IMR-90 (cell line): ENCODE measurements at regions not wholly inside any gene's neighbourhood (a gene's known extent, or its start where the extent isn't known, plus 50 kb on each side); places are given as distances from the start of the nearest gene placed in this dataset.

ENCODE experiments used
- ATAC-seq: fragments of 200-7000 bp; cut with Tn5 transposase; 2 replicates; pipeline ENCODE4 v1.9.1; 2020; ENCODE audit warnings: low read depth, mild to moderate bottlenecking, moderate library complexity
- BruUV-seq: library from RNA; stranded (reverse); fragments of 400-500 nt; replicated peaks from 2 replicates; lab custom pipeline; 2021; lab: Mats Ljungman, UMichigan
- CTCF ChIA-PET: fragments of 300-600 bp; formaldehyde crosslinking; extraction: SDS; loops from one replicate; lab custom pipeline; 2021; ENCODE audit warnings: antibody characterized with exemption; lab: Yijun Ruan, JAX
- POLR2A ChIA-PET: fragments of 300-600 bp; sonication (Branson Sonifier 250); formaldehyde crosslinking; loops from one replicate; lab custom pipeline; 2022; ENCODE audit warnings: antibody characterized with exemption; ENCODE audit not compliant: unreplicated experiment; lab: Charles Lee
- DNase-seq: peaks from one replicate; pipeline ENCODE4 v3.0.0; 2013
- H2AFZ ChIP-seq: replicated peaks from 2 replicates; pipeline ENCODE3; 2013; ENCODE audit warnings: low read length, mild to moderate bottlenecking; ENCODE audit not compliant: poor library complexity
- H2AK5ac ChIP-seq: 2 replicates; pipeline ENCODE4 v1.6.1; 2013; ENCODE audit warnings: low read depth, low read length, inconsistent platforms
- H2AK9ac ChIP-seq: replicated peaks from 2 replicates; pipeline ENCODE3; 2013; ENCODE audit warnings: mild to moderate bottlenecking, low read depth, low read length, moderate library complexity; ENCODE audit not compliant: poor library complexity
- H2BK120ac ChIP-seq: 2 replicates; pipeline ENCODE4 v1.6.1; 2013; ENCODE audit warnings: low read depth, low read length, inconsistent platforms
- H2BK15ac ChIP-seq: 3 replicates; pipeline ENCODE4 v1.6.1; 2013; ENCODE audit warnings: low read depth, low read length, inconsistent platforms
- H2BK20ac ChIP-seq: 2 replicates; pipeline ENCODE4 v1.6.1; 2013; ENCODE audit warnings: low read depth, mild to moderate bottlenecking, inconsistent platforms, low read length, moderate library complexity
- H2BK5ac ChIP-seq: 2 replicates; pipeline ENCODE4 v1.6.1; 2013; ENCODE audit warnings: mild to moderate bottlenecking, low read depth, low read length, inconsistent platforms; ENCODE audit not compliant: poor library complexity, severe bottlenecking
- H3K14ac ChIP-seq: replicated peaks from 2 replicates; pipeline ENCODE4 v1.6.1; 2013; ENCODE audit warnings: low read depth, low read length, inconsistent platforms
- H3K18ac ChIP-seq: 2 replicates; pipeline ENCODE4 v1.6.1; 2013; ENCODE audit warnings: low read depth, low read length, control low read depth
- H3K23ac ChIP-seq: 2 replicates; pipeline ENCODE4 v1.6.1; 2013; ENCODE audit warnings: low read depth, low read length, inconsistent platforms
- H3K27ac ChIP-seq: 2 replicates; pipeline ENCODE4 v1.5.1; 2013; ENCODE audit warnings: mild to moderate bottlenecking, control low read depth, low read length; ENCODE audit not compliant: insufficient read depth
- H3K27me3 ChIP-seq: 2 replicates; pipeline ENCODE4 v1.6.1; 2013; ENCODE audit warnings: low read length; ENCODE audit not compliant: control insufficient read depth, insufficient read depth
- H3K36me3 ChIP-seq: 2 replicates; pipeline ENCODE4 v1.6.1; 2013; ENCODE audit warnings: low read length, mixed read lengths; ENCODE audit not compliant: control insufficient read depth, insufficient read depth
- H3K4ac ChIP-seq: 2 replicates; pipeline ENCODE4 v1.6.1; 2013; ENCODE audit warnings: low read depth, low read length, inconsistent platforms
- H3K4me1 ChIP-seq: 2 replicates; pipeline ENCODE4 v1.6.1; 2013; ENCODE audit warnings: low read length, mixed read lengths; ENCODE audit not compliant: control insufficient read depth, insufficient read depth
- H3K4me2 ChIP-seq: 2 replicates; pipeline ENCODE4 v1.6.1; 2013; ENCODE audit warnings: low read depth, mild to moderate bottlenecking, control low read depth, low read length, moderate library complexity
- H3K4me3 ChIP-seq: 2 replicates; pipeline ENCODE4 v1.5.1; 2013; ENCODE audit warnings: low read depth, mild to moderate bottlenecking, control low read depth, low read length, moderate library complexity; ENCODE audit not compliant: insufficient read depth
- H3K56ac ChIP-seq: 2 replicates; pipeline ENCODE4 v1.6.1; 2013; ENCODE audit warnings: low read length, inconsistent platforms; ENCODE audit not compliant: insufficient read depth; ENCODE audit errors: extremely low read depth
- H3K79me1 ChIP-seq, 2 experiments: 2 replicates each; pipeline ENCODE4 v1.6.1; 2013; ENCODE audit warnings: low read length in 2 of 2, inconsistent platforms in 1 of 2, low read depth in 1 of 2
- H3K9ac ChIP-seq: 2 replicates; pipeline ENCODE4 v1.6.1; 2013; ENCODE audit warnings: low read depth, low read length, control low read depth
- H3K9me1 ChIP-seq: 2 replicates; pipeline ENCODE4 v1.6.1; 2013; ENCODE audit warnings: low read length, inconsistent platforms; ENCODE audit not compliant: insufficient read depth
- H3K9me3 ChIP-seq: 2 replicates; pipeline ENCODE4 v1.6.1; 2013; ENCODE audit warnings: low read length; ENCODE audit not compliant: control insufficient read depth, insufficient read depth
- H4K20me1 ChIP-seq: 2 replicates; pipeline ENCODE4 v1.6.1; 2013; ENCODE audit warnings: low read length, inconsistent platforms; ENCODE audit not compliant: insufficient read depth
- H4K5ac ChIP-seq: 2 replicates; pipeline ENCODE4 v1.6.1; 2013; ENCODE audit warnings: mild to moderate bottlenecking, low read depth, low read length, control low read depth
- H4K8ac ChIP-seq, 2 experiments: 2 replicates each; pipeline ENCODE4 v1.6.1; 2013; ENCODE audit warnings: low read depth in 2 of 2, low read length in 2 of 2, control low read depth in 1 of 2, inconsistent platforms in 1 of 2
- H4K91ac ChIP-seq: 2 replicates; pipeline ENCODE4 v1.6.1; 2013; ENCODE audit warnings: low read depth, low read length, inconsistent platforms; ENCODE audit not compliant: insufficient read depth
- CEBPB ChIP-seq: IDR thresholded peaks from 2 replicates; pipeline ENCODE4 v1.6.1; 2012; ENCODE audit warnings: low read depth, low read length, improper control_type of control experiment
- FOS ChIP-seq: fragments of 150-350 bp; IDR thresholded peaks from 2 replicates; pipeline ENCODE4 v1.6.1; 2016; ENCODE audit warnings: low read depth, low read length
- MAZ ChIP-seq: IDR thresholded peaks from 2 replicates; pipeline ENCODE4 v1.6.1; 2012; ENCODE audit warnings: low read depth, mild to moderate bottlenecking, low read length, improper control_type of control experiment, moderate library complexity, borderline replicate concordance
- MXI1 ChIP-seq: IDR thresholded peaks from 2 replicates; pipeline ENCODE4 v1.6.1; 2012; ENCODE audit warnings: low read depth, mild to moderate bottlenecking, low read length, moderate library complexity, borderline replicate concordance
- NFE2L2 ChIP-seq: fragments of 150-350 bp; IDR thresholded peaks from 2 replicates; pipeline ENCODE4 v1.6.1; 2016; ENCODE audit warnings: low read depth, mild to moderate bottlenecking, low read length
- POLR2A ChIP-seq: IDR thresholded peaks from 2 replicates; pipeline ENCODE4 v1.6.1; 2012; ENCODE audit warnings: mild to moderate bottlenecking, low read depth, low read length
- RAD21 ChIP-seq: IDR thresholded peaks from 2 replicates; pipeline ENCODE4 v1.6.1; 2012; ENCODE audit warnings: low read length, improper control_type of control experiment
- RCOR1 ChIP-seq: IDR thresholded peaks from 2 replicates; pipeline ENCODE4 v1.6.1; 2012; ENCODE audit warnings: mild to moderate bottlenecking, low read length, improper control_type of control experiment; ENCODE audit not compliant: insufficient replicate concordance
- RFX5 ChIP-seq: IDR thresholded peaks from 2 replicates; pipeline ENCODE4 v1.8.0; 2012; ENCODE audit warnings: low read depth, mild to moderate bottlenecking, low read length, moderate library complexity
- SMC3 ChIP-seq: fragments of 150-350 bp; IDR thresholded peaks from 2 replicates; pipeline ENCODE4 v1.6.1; 2016; ENCODE audit warnings: low read depth, mild to moderate bottlenecking, antibody characterized with exemption, low read length, moderate library complexity
- WGBS, 2 experiments: methylation state at CpG; one replicate each; pipeline versions ENCODE4 v1.1.5 to v1.1.7; 2013; ENCODE audit warnings: missing lambda C conversion rate in 2 of 2; ENCODE audit not compliant: insufficient read length in 1 of 2; ENCODE audit errors: extremely low coverage in 2 of 2; 5-methylcytosine and 5-hydroxymethylcytosine counted together
- dilution Hi-C: fragments of 300-500 bp; cut with HindIII; formaldehyde crosslinking; loops from one replicate; pipeline ENCODE4 v1.14.3; 2018; ENCODE audit warnings: low sequenced_read_pairs; ENCODE audit not compliant: unreplicated experiment
- in situ Hi-C: fragments of 300-500 bp; cut with MboI; formaldehyde crosslinking; loops from 3 replicates; pipeline ENCODE4 v1.14.3; 2019; ENCODE audit warnings: low sequenced_read_pairs, inconsistent platforms, mixed read lengths
- intact Hi-C: fragments of 100-400 bp; cut with micrococcal nuclease; formaldehyde crosslinking; loops from 2 replicates; pipeline ENCODE4 v1.10.0; 2022
- TF ChIP-seq, protein P1 (sequence below): fragments of 150-350 bp; IDR thresholded peaks from 2 replicates; pipeline ENCODE4 v1.6.1; 2017; ENCODE audit warnings: mild to moderate bottlenecking, antibody characterized with exemption, low read length, low read depth
- TF ChIP-seq, protein P2 (sequence below): fragments of 150-350 bp; IDR thresholded peaks from 2 replicates; pipeline ENCODE4 v1.6.1; 2016; ENCODE audit warnings: low read depth, mild to moderate bottlenecking, low read length, moderate library complexity, borderline replicate concordance

DNA sequence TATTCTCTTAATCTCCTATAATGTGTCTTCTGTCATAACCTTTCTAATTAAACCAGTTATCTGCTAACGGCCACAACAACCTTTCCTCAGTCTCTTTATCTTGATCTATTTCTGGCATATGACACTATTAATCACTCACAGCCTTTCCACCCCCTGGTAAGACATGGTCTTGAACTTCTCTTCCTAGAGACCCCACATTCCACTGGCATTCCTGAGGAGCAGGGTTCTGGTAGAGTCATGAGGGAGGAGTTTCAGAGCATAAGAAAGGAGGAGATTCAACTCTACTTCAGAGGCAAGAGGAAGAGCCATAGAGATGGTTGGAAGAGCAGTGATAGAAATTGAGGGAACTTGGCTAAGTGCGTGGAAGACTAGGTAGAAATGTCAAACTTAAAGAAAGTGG lies 325.6 kb downstream of the BLID start:
- no peak overlapping the region for H3K4me2 ChIP-seq

More for the DNA sequence above, 325.6 kb downstream of the BLID start:
- H3K4ac ChIP-seq: no peak overlapping the region
- in situ Hi-C loops: no loop called here
- 90 to 100% methylated on average over 1 to 2 of the region's 2 CpGs for WGBS, 2 experiments
- H2BK5ac ChIP-seq: no peak overlapping the region
- ChIA-PET CTCF (no interaction called here), POLR2A (no interaction called here)
- no peak overlapping the region for H2BK120ac ChIP-seq
- no peaks in the 10 kb centered on the region for H3K36me3 ChIP-seq
- no peak for DNase-seq
- H4K91ac ChIP-seq: no peak overlapping the region
- intact Hi-C loops: no loop called here
- no peak overlapping the region for H2AK9ac ChIP-seq
- no peak overlapping the region for H3K18ac ChIP-seq
- no peak overlapping the region for H3K9ac ChIP-seq
- H3K27ac ChIP-seq: no peak overlapping the region
- no peak overlapping the region for H3K23ac ChIP-seq
- H2BK20ac ChIP-seq: no peak overlapping the region
- H4K8ac ChIP-seq: no peak overlapping the region
- H2AK5ac ChIP-seq: no peak overlapping the region
- H2AFZ ChIP-seq: no peak overlapping the region
- H3K9me1 ChIP-seq: no peaks in the 10 kb centered on the region
- dilution Hi-C loops: no loop called here
- H3K4me3 ChIP-seq: no peak overlapping the region
- no peak overlapping the region for H4K5ac ChIP-seq
- ATAC-seq: no peak
- TF ChIP-seq RCOR1 (no peak), RFX5 (no peak), FOS (no peak), CEBPB (no peak), RAD21 (no peak), POLR2A (no peak), MXI1 (no peak), MAZ (no peak), SMC3 (no peak), NFE2L2 (no peak)
- TF ChIP-seq, protein P1, sequence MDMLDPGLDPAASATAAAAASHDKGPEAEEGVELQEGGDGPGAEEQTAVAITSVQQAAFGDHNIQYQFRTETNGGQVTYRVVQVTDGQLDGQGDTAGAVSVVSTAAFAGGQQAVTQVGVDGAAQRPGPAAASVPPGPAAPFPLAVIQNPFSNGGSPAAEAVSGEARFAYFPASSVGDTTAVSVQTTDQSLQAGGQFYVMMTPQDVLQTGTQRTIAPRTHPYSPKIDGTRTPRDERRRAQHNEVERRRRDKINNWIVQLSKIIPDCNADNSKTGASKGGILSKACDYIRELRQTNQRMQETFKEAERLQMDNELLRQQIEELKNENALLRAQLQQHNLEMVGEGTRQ: no peak
- TF ChIP-seq, protein P2, sequence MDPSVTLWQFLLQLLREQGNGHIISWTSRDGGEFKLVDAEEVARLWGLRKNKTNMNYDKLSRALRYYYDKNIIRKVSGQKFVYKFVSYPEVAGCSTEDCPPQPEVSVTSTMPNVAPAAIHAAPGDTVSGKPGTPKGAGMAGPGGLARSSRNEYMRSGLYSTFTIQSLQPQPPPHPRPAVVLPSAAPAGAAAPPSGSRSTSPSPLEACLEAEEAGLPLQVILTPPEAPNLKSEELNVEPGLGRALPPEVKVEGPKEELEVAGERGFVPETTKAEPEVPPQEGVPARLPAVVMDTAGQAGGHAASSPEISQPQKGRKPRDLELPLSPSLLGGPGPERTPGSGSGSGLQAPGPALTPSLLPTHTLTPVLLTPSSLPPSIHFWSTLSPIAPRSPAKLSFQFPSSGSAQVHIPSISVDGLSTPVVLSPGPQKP: no peak
- no peak overlapping the region for H2BK15ac ChIP-seq
- no peaks in the 10 kb centered on the region for H3K79me1 ChIP-seq
- H3K14ac ChIP-seq: no peak overlapping the region
- no TSS peak for BruUV-seq
- H4K20me1 ChIP-seq: no peaks in the 10 kb centered on the region
- H3K56ac ChIP-seq: no peak overlapping the region
- H3K27me3 ChIP-seq: no peaks in the 10 kb centered on the region
- H3K9me3 ChIP-seq: no peaks in the 10 kb centered on the region; the same call in 1 of the 2 replicates
- no peaks in the 10 kb centered on the region for H3K4me1 ChIP-seq
